ENCODE measurements at regions not wholly inside any gene's neighbourhood (a gene's known extent, or its start where the extent isn't known, plus 50 kb on each side); places are given as distances from the start of the nearest gene placed in this dataset.

- Mint-ChIP-seq H3K27me3 (peaks cover 12% of the 10 kb centered on the region), H3K27ac (no peak overlapping the region), H3K36me3 (ENCODE audit: insufficient read depth) (no peaks in the 10 kb centered on the region), H3K4me3 (ENCODE audit: low read depth) (no peak overlapping the region), H3K4me1 (ENCODE audit: low read depth) (peaks cover 26% of the 10 kb centered on the region), H3K9me3 (ENCODE audit: low read depth) (no peaks in the 10 kb centered on the region)
- TF ChIP-seq CTCF (IDR thresholded peaks at IDR 0.05; ENCODE audit: unreplicated experiment): no peak
- DNase-seq (ENCODE audit: low spot score, unreplicated experiment): no peak
These were observed 64.0 kb upstream of the ZEB2 start for GRCh38 chr2:144583741-144584453.

GRCh38 chr2:144583381-144583729 is 63.4 kb upstream of the ZEB2 start:
- Mint-ChIP-seq H3K4me1 (ENCODE audit: low read depth) (peaks cover 26% of the 10 kb centered on the region), H3K4me3 (ENCODE audit: low read depth) (no peak overlapping the region), H3K27ac (no peak overlapping the region), H3K27me3 (peaks cover 12% of the 10 kb centered on the region), H3K36me3 (ENCODE audit: insufficient read depth) (no peaks in the 10 kb centered on the region), H3K9me3 (ENCODE audit: low read depth) (no peaks in the 10 kb centered on the region)
- TF ChIP-seq CTCF (IDR thresholded peaks at IDR 0.05; ENCODE audit: unreplicated experiment): no peak
- DNase-seq (ENCODE audit: low spot score, unreplicated experiment): no peak

- Mint-ChIP-seq H3K27me3 (peaks cover 12% of the 10 kb centered on the region), H3K36me3 (ENCODE audit: insufficient read depth) (no peaks in the 10 kb centered on the region), H3K9me3 (ENCODE audit: low read depth) (no peaks in the 10 kb centered on the region), H3K4me3 (ENCODE audit: low read depth) (no peak overlapping the region), H3K4me1 (ENCODE audit: low read depth) (peaks cover 26% of the 10 kb centered on the region), H3K27ac (no peak overlapping the region)
- no peak for DNase-seq (ENCODE audit: low spot score, unreplicated experiment)
- TF ChIP-seq CTCF (IDR thresholded peaks at IDR 0.05; ENCODE audit: unreplicated experiment): no peak
These were observed 62.9 kb upstream of the ZEB2 start for GRCh38 chr2:144582651-144583380.

- no peaks in the 10 kb centered on the region for H3K9me3 Mint-ChIP-seq (ENCODE audit: low read depth)
- no peak overlapping the region for H3K27ac Mint-ChIP-seq
- TF ChIP-seq CTCF (IDR thresholded peaks at IDR 0.05; ENCODE audit: unreplicated experiment): no peak
These were observed 60.7 kb upstream of the ZEB2 start for GRCh38 chr2:144580521-144581161.

GRCh38 chr2:144579556-144579955 is 59.6 kb upstream of the ZEB2 start:
- DNase-seq (ENCODE audit: low spot score, unreplicated experiment): no peak
- no peak for TF ChIP-seq CTCF (IDR thresholded peaks at IDR 0.05; ENCODE audit: unreplicated experiment)
- Mint-ChIP-seq H3K4me1 (ENCODE audit: low read depth) (peaks cover 26% of the 10 kb centered on the region), H3K36me3 (ENCODE audit: insufficient read depth) (no peaks in the 10 kb centered on the region), H3K9me3 (ENCODE audit: low read depth) (no peaks in the 10 kb centered on the region), H3K27ac (no peak overlapping the region), H3K27me3 (peaks cover 5% of the 10 kb centered on the region), H3K4me3 (ENCODE audit: low read depth) (no peak overlapping the region)

More at GRCh38 chr2:144580521-144581161, 60.7 kb upstream of the ZEB2 start:
- H3K27me3 Mint-ChIP-seq: peaks cover 12% of the 10 kb centered on the region
- no peak for DNase-seq (ENCODE audit: low spot score, unreplicated experiment)
- H3K36me3 Mint-ChIP-seq (ENCODE audit: insufficient read depth): no peaks in the 10 kb centered on the region
- no peak overlapping the region for H3K4me3 Mint-ChIP-seq (ENCODE audit: low read depth)
- peaks cover 26% of the 10 kb centered on the region for H3K4me1 Mint-ChIP-seq (ENCODE audit: low read depth)

Measured in progenitor cell of endocrine pancreas (in vitro differentiated cells).